H1 (cell line): ENCODE measurements at regions not wholly inside any gene's neighbourhood (a gene's known extent, or its start where the extent isn't known, plus 50 kb on each side); places are given as distances from the start of the nearest gene placed in this dataset.

Source experiments
- CTCF ChIA-PET: fragments of 300-600 bp; sonication (Branson Sonifier 250); formaldehyde crosslinking; loops from one replicate; lab custom pipeline; 2021; ENCODE audit not compliant: partially characterized antibody; lab: Charles Lee
- POLR2A ChIA-PET: fragments of 300-600 bp; sonication (Branson Sonifier 250); formaldehyde crosslinking; loops from one replicate; lab custom pipeline; 2021; ENCODE audit warnings: inconsistent platforms; ENCODE audit not compliant: partially characterized antibody; lab: Charles Lee
- DNase-seq, 2 experiments: peaks; one replicate each; pipeline versions ENCODE4 v3.0.0 to v3.0.0-alpha.2; 2010 to 2022; ENCODE audit warnings: low spot score in 2 of 2, low read depth in 1 of 2, mixed read lengths in 1 of 2
- FAIRE-seq: peaks from 2 replicates; lab custom pipeline; 2011; peaks lifted over from hg19 to GRCh38; lab: Jason Lieb, UNC
- H2AFZ ChIP-seq: 2 replicates; pipeline ENCODE4 v1.8.1; 2012; ENCODE audit warnings: low read length, inconsistent platforms
- H2AK5ac ChIP-seq: 2 replicates; pipeline ENCODE4 v1.6.1; 2013; ENCODE audit warnings: low read depth, low read length
- H2BK120ac ChIP-seq: replicated peaks from 2 replicates; pipeline ENCODE3; 2013; ENCODE audit warnings: low read depth, low read length, inconsistent platforms
- H2BK12ac ChIP-seq: 2 replicates; pipeline ENCODE4 v1.6.1; 2013; ENCODE audit warnings: low read depth, low read length
- H2BK15ac ChIP-seq: 2 replicates; pipeline ENCODE4 v1.6.1; 2013; ENCODE audit warnings: low read length
- H2BK20ac ChIP-seq: 2 replicates; pipeline ENCODE4 v1.6.1; 2013; ENCODE audit warnings: low read length
- H2BK5ac ChIP-seq: 2 replicates; pipeline ENCODE4 v1.6.1; 2013; ENCODE audit warnings: low read depth, low read length
- H3K14ac ChIP-seq: 2 replicates; pipeline ENCODE4 v1.6.1; 2013; ENCODE audit warnings: inconsistent platforms; ENCODE audit not compliant: insufficient read length
- H3K18ac ChIP-seq: 2 replicates; pipeline ENCODE4 v1.6.1; 2013; ENCODE audit warnings: low read length; ENCODE audit errors: extremely low read depth
- H3K23ac ChIP-seq: 2 replicates; pipeline ENCODE4 v1.6.1; 2013; ENCODE audit warnings: inconsistent platforms; ENCODE audit not compliant: insufficient read length
- H3K23me2 ChIP-seq: 2 replicates; pipeline ENCODE4 v1.6.1; 2013; ENCODE audit warnings: low read depth, low read length
- H3K27ac ChIP-seq: 2 replicates; pipeline ENCODE4 v1.6.1; 2011; ENCODE audit warnings: low read depth, low read length, inconsistent platforms
- H3K27me3 ChIP-seq, 4 experiments: replicated peaks in 1 of 4; 1 replicate in 1 of 4; 2 replicates in 3 of 4; pipeline versions ENCODE4 v1.6.1 to v1.8.1; 2011 to 2013; ENCODE audit warnings: low read length in 3 of 4, mild to moderate bottlenecking in 3 of 4, inconsistent platforms in 2 of 4, mixed read lengths in 2 of 4, moderate library complexity in 1 of 4; ENCODE audit not compliant: control insufficient read depth in 3 of 4, insufficient read depth in 3 of 4; ENCODE audit errors: extremely low read depth in 1 of 4
- H3K36me3 ChIP-seq, 4 experiments: 2 replicates each; pipeline versions ENCODE4 v1.6.1 to v1.8.1; 2011 to 2013; ENCODE audit warnings: mild to moderate bottlenecking in 4 of 4, low read length in 3 of 4, moderate library complexity in 2 of 4, control low read depth in 1 of 4, inconsistent platforms in 1 of 4; ENCODE audit not compliant: insufficient read depth in 4 of 4, control insufficient read depth in 2 of 4
- H3K4ac ChIP-seq: replicated peaks from 2 replicates; pipeline ENCODE3; 2013; ENCODE audit warnings: low read length, low read depth, mixed read lengths, inconsistent platforms; ENCODE audit not compliant: insufficient read length
- H3K4me1 ChIP-seq, 4 experiments: replicated peaks in 1 of 4; 1 replicate in 1 of 4; 2 replicates in 3 of 4; pipeline versions ENCODE4 v1.6.1 to v1.8.1; 2011 to 2013; ENCODE audit warnings: low read length in 3 of 4, inconsistent platforms in 2 of 4, mixed read lengths in 1 of 4; ENCODE audit not compliant: insufficient read depth in 4 of 4, control insufficient read depth in 3 of 4
- H3K4me2 ChIP-seq, 2 experiments: 2 replicates each; pipeline versions ENCODE4 v1.6.1 to v1.8.1; 2011 to 2013; ENCODE audit warnings: low read depth in 2 of 2, low read length in 2 of 2, control low read depth in 1 of 2, inconsistent platforms in 1 of 2, mild to moderate bottlenecking in 1 of 2; ENCODE audit not compliant: insufficient read depth in 1 of 2
- H3K4me3 ChIP-seq, 4 experiments: fragments of 200-600, 300-600 bp in 1 of 4; sonication (generic), shearing (Covaris generic), sonication (Bioruptor Twin) in 1 of 4; 2 replicates each; pipeline versions ENCODE4 v1.5.1 to v1.8.1; 2011 to 2016; ENCODE audit warnings: low read length in 4 of 4, low read depth in 3 of 4, control low read depth in 2 of 4, inconsistent platforms in 2 of 4, mild to moderate bottlenecking in 2 of 4, mixed read lengths in 1 of 4, moderate library complexity in 1 of 4; ENCODE audit not compliant: insufficient read depth in 2 of 4; ENCODE audit errors: extremely low read depth in 1 of 4
- H3K56ac ChIP-seq: replicated peaks from 2 replicates; pipeline ENCODE3; 2013; ENCODE audit warnings: low read depth, mild to moderate bottlenecking, mixed read lengths, low read length, inconsistent platforms; ENCODE audit not compliant: insufficient read length
- H3K79me1 ChIP-seq: 2 replicates; pipeline ENCODE4 v1.6.1; 2013; ENCODE audit warnings: low read depth, low read length, control low read depth
- H3K79me2 ChIP-seq, 2 experiments: 2 replicates each; pipeline versions ENCODE4 v1.6.1 to v1.8.1; 2012 to 2013; ENCODE audit warnings: low read length in 2 of 2, mild to moderate bottlenecking in 2 of 2, inconsistent platforms in 1 of 2; ENCODE audit not compliant: insufficient read depth in 2 of 2, control insufficient read depth in 1 of 2
- H3K9ac ChIP-seq, 4 experiments: replicated peaks in 1 of 4; 1 replicate in 1 of 4; 2 replicates in 3 of 4; pipeline versions ENCODE4 v1.6.1 to v1.8.1; 2011 to 2013; ENCODE audit warnings: low read depth in 3 of 4, low read length in 3 of 4, control low read depth in 2 of 4, mild to moderate bottlenecking in 2 of 4, moderate library complexity in 2 of 4, inconsistent platforms in 1 of 4; ENCODE audit errors: extremely low read depth in 1 of 4
- H3K9me3 ChIP-seq, 2 experiments: 2 replicates each; pipeline versions ENCODE4 v1.6.1 to v1.8.1; 2012 to 2013; ENCODE audit warnings: mild to moderate bottlenecking in 2 of 2, moderate library complexity in 2 of 2, control low read depth in 1 of 2, inconsistent platforms in 1 of 2, low read depth in 1 of 2, low read length in 1 of 2, mixed read lengths in 1 of 2; ENCODE audit not compliant: insufficient read depth in 2 of 2
- H4K20me1 ChIP-seq, 2 experiments: replicated peaks in 1 of 2; 2 replicates each; pipeline versions ENCODE3 to v1.8.1; 2011 to 2013; ENCODE audit warnings: inconsistent platforms in 2 of 2, low read length in 2 of 2, mild to moderate bottlenecking in 1 of 2; ENCODE audit not compliant: insufficient read depth in 2 of 2, control insufficient read depth in 1 of 2
- H4K5ac ChIP-seq: 2 replicates; pipeline ENCODE4 v1.6.1; 2013; ENCODE audit warnings: low read length, low read depth, mixed read lengths, inconsistent platforms; ENCODE audit not compliant: insufficient read length
- H4K8ac ChIP-seq: 2 replicates; pipeline ENCODE4 v1.8.0; 2013; ENCODE audit warnings: mild to moderate bottlenecking, moderate library complexity, low read length, inconsistent platforms; ENCODE audit not compliant: insufficient read depth; ENCODE audit errors: extremely low read depth
- H4K91ac ChIP-seq: replicated peaks from 2 replicates; pipeline ENCODE3; 2013; ENCODE audit warnings: low read length, mixed read lengths, inconsistent platforms; ENCODE audit not compliant: insufficient read length
- ATF2 ChIP-seq: IDR thresholded peaks from 2 replicates; pipeline ENCODE4 v1.6.1; 2012; ENCODE audit warnings: low read length, inconsistent platforms
- CBX8 ChIP-seq: fragments of 300-800, 300-1000 bp; sonication (generic); IDR thresholded peaks from 2 replicates; pipeline ENCODE4 v1.7.1; 2016; ENCODE audit warnings: low read depth, low read length, borderline replicate concordance
- CTBP2 ChIP-seq: IDR thresholded peaks from 2 replicates; pipeline ENCODE4 v1.7.0; 2011; ENCODE audit warnings: borderline replicate concordance, mild to moderate bottlenecking, moderate library complexity, mixed read lengths, low read length; ENCODE audit not compliant: insufficient read depth, insufficient read length
- NANOG ChIP-seq: IDR thresholded peaks from 2 replicates; pipeline ENCODE4 v1.6.1; 2011; ENCODE audit warnings: low read length, low read depth, mild to moderate bottlenecking, inconsistent platforms; ENCODE audit not compliant: insufficient read depth, poor library complexity, severe bottlenecking
- POLR2AphosphoS5 ChIP-seq: IDR thresholded peaks from 2 replicates; pipeline ENCODE4 v1.6.1; 2011; ENCODE audit warnings: low read depth, low read length
- SP1 ChIP-seq: IDR thresholded peaks from 2 replicates; pipeline ENCODE4 v1.6.1; 2011; ENCODE audit warnings: low read depth, low read length
- ZNF274 ChIP-seq: IDR thresholded peaks from 2 replicates; pipeline ENCODE4 v1.7.0; 2012; ENCODE audit warnings: low read length, borderline replicate concordance; ENCODE audit errors: extremely low read depth
- WGBS, 2 experiments: shearing (Covaris generic) in 1 of 2; methylation state at CpG; one replicate each; pipeline versions ENCODE4 v1.1.6 to v1.1.7; 2013 to 2015; ENCODE audit warnings: low lambda C conversion rate in 2 of 2, mixed read lengths in 2 of 2, inconsistent platforms in 1 of 2, low coverage in 1 of 2, missing lambda C conversion rate in 1 of 2; ENCODE audit not compliant: insufficient replicate concordance in 2 of 2, insufficient coverage in 1 of 2, insufficient read length in 1 of 2; ENCODE audit errors: extremely low coverage in 1 of 2, missing lambda C conversion rate in 1 of 2; 5-methylcytosine and 5-hydroxymethylcytosine counted together
- TF ChIP-seq, protein P1 (sequence below): IDR thresholded peaks from 2 replicates; pipeline ENCODE4 v1.6.1; 2011; ENCODE audit warnings: low read depth, mild to moderate bottlenecking, low read length; ENCODE audit not compliant: insufficient read depth
- TF ChIP-seq, protein P2 (sequence below), 3 experiments: IDR thresholded peaks; 1 replicate in 2 of 3; 2 replicates in 1 of 3; pipeline versions ENCODE4 v1.5.1 to v1.6.1; 2011; ENCODE audit warnings: low read length in 3 of 3, mild to moderate bottlenecking in 3 of 3, inconsistent platforms in 2 of 3, low read depth in 1 of 3, moderate library complexity in 1 of 3; ENCODE audit not compliant: insufficient read depth in 1 of 3; ENCODE audit errors: control extremely low read depth in 1 of 3

DNA sequence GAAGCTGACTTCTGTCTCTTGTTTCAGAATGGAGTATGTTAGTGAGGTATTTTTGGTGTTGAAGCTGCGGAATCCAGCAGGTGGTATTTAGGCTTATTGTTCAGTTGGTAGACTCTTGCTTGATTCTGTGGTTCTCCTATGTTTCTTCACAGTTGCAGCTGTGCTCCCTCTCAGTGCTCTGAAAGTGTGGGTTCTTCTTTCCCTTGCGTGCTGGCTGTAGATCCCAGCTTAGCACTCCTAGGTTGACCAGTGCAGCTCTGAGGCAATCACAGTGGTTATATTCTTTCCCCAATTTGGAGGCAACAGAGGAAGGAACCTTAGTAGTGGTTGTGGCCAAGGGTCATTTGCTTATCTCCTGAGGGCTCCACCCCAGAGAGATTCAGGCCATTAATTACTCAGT is 269.2 kb upstream of the NRIP1 start:
- no peak for FAIRE-seq
- no peak overlapping the region for H3K4me2 ChIP-seq
- no peak overlapping the region for H2BK5ac ChIP-seq
- H3K36me3 ChIP-seq: no peaks in the 10 kb centered on the region
- H3K18ac ChIP-seq: no peak overlapping the region
- H2AFZ ChIP-seq: no peak overlapping the region
- no peaks in the 10 kb centered on the region for H3K79me1 ChIP-seq
- no peak overlapping the region for H4K91ac ChIP-seq
- no peak overlapping the region for H2BK12ac ChIP-seq
- WGBS, 2 experiments: 97% methylated on average over 2 of the region's 2 CpGs; no CpG with 5 or more reads in 1 of the 2 experiments
- no peak overlapping the region for H2BK15ac ChIP-seq
- H3K9me3 ChIP-seq: no peaks in the 10 kb centered on the region
- H4K8ac ChIP-seq: no peak overlapping the region
- H3K23ac ChIP-seq: no peak overlapping the region
- H2BK20ac ChIP-seq: no peak overlapping the region
- H3K27me3 ChIP-seq: no peaks in the 10 kb centered on the region
- no peak overlapping the region for H3K9ac ChIP-seq
- TF ChIP-seq ATF2: no peak
- no peak for TF ChIP-seq ZNF274
- TF ChIP-seq, protein P1, sequence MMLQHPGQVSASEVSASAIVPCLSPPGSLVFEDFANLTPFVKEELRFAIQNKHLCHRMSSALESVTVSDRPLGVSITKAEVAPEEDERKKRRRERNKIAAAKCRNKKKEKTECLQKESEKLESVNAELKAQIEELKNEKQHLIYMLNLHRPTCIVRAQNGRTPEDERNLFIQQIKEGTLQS: no peak
- TF ChIP-seq, protein P2, sequence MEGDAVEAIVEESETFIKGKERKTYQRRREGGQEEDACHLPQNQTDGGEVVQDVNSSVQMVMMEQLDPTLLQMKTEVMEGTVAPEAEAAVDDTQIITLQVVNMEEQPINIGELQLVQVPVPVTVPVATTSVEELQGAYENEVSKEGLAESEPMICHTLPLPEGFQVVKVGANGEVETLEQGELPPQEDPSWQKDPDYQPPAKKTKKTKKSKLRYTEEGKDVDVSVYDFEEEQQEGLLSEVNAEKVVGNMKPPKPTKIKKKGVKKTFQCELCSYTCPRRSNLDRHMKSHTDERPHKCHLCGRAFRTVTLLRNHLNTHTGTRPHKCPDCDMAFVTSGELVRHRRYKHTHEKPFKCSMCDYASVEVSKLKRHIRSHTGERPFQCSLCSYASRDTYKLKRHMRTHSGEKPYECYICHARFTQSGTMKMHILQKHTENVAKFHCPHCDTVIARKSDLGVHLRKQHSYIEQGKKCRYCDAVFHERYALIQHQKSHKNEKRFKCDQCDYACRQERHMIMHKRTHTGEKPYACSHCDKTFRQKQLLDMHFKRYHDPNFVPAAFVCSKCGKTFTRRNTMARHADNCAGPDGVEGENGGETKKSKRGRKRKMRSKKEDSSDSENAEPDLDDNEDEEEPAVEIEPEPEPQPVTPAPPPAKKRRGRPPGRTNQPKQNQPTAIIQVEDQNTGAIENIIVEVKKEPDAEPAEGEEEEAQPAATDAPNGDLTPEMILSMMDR (IDR thresholded peaks at IDR 0.05; ENCODE audit: control extremely low read depth in 1 of 3, insufficient read depth in 1 of 3, low read depth in 1 of 3, low read length in 3 of 3): no peak
- TF ChIP-seq CTBP2: no peak
- TF ChIP-seq POLR2AphosphoS5: no peak
- no peak for TF ChIP-seq NANOG
- TF ChIP-seq CBX8: no peak
- no peak for TF ChIP-seq SP1
- TF ChIP-seq, all 59 proteins: peak for 0
- Histone ChIP-seq H3K27ac (no peak overlapping the region), H3K79me2 (no peaks in the 10 kb centered on the region), H2AK5ac (no peak overlapping the region), H3K23me2 (no peaks in the 10 kb centered on the region), H3K4me3 (no peak overlapping the region), H3K4ac (no peak overlapping the region), H4K20me1 (no peaks in the 10 kb centered on the region), H2BK120ac (no peak overlapping the region), H3K56ac (no peak overlapping the region), H4K5ac (no peak overlapping the region), H3K4me1 (no peaks in the 10 kb centered on the region), H3K14ac (no peak overlapping the region)
- no peak for DNase-seq
- POLR2A ChIA-PET: no interaction called here
- CTCF ChIA-PET: no interaction called here
